Spleen (tissue), 7 donors: ENCODE measurements at regions not wholly inside any gene's neighbourhood (a gene's known extent, or its start where the extent isn't known, plus 50 kb on each side); places are given as distances from the start of the nearest gene placed in this dataset.

Source experiments
- POLR2A ChIP-seq, 3 donors: fragments of 450-650 bp; IDR thresholded peaks; one replicate each; pipeline ENCODE4 v1.5.1; 2017; ENCODE audit warnings: antibody characterized with exemption in 3 of 3, mild to moderate bottlenecking in 1 of 3
- POLR2AphosphoS5 ChIP-seq, 3 donors: sonication (generic); formaldehyde crosslinking; IDR thresholded peaks; one replicate each; pipeline ENCODE4 v1.5.1; 2017; ENCODE audit warnings: antibody characterized with exemption in 3 of 3
- TF ChIP-seq, protein P1 (sequence below), 11 experiments: fragments of 200-600 bp in 7 of 11; fragments of 450-650 bp in 4 of 11; sonication (generic) in 4 of 11; IDR thresholded peaks in 8 of 11; conservative IDR thresholded peaks in 3 of 11; 1 replicate in 7 of 11; 2 replicates in 4 of 11; pipeline versions ENCODE4 v1.4.0 to v1.8.0; 2016 to 2021; ENCODE audit warnings: antibody characterized with exemption in 11 of 11, inconsistent platforms in 4 of 11, mild to moderate bottlenecking in 1 of 11
- donor health status: DM: no; HTN: no; CAD: no; lungs with moderate emphysema.
- donor health status: DM: no; HTN: no; CAD: no.
- donor health status: DM: no; HTN: no; CAD: no.

DNA sequence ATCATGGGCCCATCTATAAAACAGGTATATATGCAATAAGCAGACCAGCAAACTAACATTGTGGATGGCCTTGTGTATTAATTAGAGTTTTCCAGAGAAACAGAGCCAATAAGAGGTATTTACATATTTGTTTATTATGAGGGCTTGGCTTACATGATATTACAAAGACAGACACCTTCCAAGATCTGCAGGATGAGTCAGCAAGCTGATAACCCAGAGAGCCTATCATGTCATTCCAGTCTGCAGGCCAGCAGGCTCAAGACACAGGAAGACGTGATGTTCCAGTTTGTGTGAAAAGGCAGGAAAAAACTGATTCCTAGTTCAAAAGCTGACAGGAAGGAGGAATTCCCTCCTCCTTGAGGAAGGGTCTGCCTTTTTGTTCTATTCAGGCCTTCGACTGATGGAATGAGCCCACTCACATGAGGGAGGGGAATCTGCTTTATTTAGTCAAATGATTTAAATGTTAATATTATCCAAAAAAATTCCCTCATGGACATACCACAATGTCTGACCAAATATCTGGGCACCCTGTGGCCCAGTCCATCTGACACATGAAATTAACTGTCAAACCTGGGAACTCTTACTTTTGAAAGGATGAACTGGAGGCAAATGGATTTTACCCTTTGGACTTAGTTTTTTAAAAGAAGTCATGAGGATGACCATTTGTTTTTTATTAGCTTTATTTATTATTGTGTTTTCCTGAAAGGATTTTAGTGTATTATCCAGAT lies 161.2 kb upstream of the CHD1 start:
- no peak for TF ChIP-seq POLR2A (IDR thresholded peaks at IDR 0.05)
- TF ChIP-seq, protein P1, sequence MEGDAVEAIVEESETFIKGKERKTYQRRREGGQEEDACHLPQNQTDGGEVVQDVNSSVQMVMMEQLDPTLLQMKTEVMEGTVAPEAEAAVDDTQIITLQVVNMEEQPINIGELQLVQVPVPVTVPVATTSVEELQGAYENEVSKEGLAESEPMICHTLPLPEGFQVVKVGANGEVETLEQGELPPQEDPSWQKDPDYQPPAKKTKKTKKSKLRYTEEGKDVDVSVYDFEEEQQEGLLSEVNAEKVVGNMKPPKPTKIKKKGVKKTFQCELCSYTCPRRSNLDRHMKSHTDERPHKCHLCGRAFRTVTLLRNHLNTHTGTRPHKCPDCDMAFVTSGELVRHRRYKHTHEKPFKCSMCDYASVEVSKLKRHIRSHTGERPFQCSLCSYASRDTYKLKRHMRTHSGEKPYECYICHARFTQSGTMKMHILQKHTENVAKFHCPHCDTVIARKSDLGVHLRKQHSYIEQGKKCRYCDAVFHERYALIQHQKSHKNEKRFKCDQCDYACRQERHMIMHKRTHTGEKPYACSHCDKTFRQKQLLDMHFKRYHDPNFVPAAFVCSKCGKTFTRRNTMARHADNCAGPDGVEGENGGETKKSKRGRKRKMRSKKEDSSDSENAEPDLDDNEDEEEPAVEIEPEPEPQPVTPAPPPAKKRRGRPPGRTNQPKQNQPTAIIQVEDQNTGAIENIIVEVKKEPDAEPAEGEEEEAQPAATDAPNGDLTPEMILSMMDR (IDR thresholded peaks at IDR 0.05 in 8 of 11, conservative IDR thresholded peaks at IDR 0.05 in 3 of 11): no peak
- TF ChIP-seq POLR2AphosphoS5 (IDR thresholded peaks at IDR 0.05): no peak
